ENCODE measurements at regions not wholly inside any gene's neighbourhood (a gene's known extent, or its start where the extent isn't known, plus 50 kb on each side); places are given as distances from the start of the nearest gene placed in this dataset.

DNA sequence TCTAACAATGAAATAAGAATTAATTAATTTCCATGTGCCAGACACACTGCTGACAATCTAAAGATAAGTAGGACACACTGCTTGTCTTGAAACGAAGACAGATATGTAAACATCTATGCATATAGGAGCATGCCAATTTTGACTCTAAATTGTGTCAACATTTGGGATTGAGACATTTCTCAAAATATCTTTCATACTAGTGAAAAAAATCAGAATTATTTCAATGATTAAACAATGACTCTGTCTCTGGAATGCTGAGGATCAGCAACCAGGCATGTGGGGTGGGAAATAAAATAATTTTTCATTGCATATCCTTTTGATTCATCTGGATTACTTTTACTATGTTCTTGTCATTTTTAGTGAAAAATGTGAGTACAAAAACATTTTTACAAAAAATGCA lies 262.6 kb upstream of the SYT4 start:
- TF ChIP-seq, protein P1, sequence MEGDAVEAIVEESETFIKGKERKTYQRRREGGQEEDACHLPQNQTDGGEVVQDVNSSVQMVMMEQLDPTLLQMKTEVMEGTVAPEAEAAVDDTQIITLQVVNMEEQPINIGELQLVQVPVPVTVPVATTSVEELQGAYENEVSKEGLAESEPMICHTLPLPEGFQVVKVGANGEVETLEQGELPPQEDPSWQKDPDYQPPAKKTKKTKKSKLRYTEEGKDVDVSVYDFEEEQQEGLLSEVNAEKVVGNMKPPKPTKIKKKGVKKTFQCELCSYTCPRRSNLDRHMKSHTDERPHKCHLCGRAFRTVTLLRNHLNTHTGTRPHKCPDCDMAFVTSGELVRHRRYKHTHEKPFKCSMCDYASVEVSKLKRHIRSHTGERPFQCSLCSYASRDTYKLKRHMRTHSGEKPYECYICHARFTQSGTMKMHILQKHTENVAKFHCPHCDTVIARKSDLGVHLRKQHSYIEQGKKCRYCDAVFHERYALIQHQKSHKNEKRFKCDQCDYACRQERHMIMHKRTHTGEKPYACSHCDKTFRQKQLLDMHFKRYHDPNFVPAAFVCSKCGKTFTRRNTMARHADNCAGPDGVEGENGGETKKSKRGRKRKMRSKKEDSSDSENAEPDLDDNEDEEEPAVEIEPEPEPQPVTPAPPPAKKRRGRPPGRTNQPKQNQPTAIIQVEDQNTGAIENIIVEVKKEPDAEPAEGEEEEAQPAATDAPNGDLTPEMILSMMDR (IDR thresholded peaks at IDR 0.05): no peak
- no peak for TF ChIP-seq POLR2A (IDR thresholded peaks at IDR 0.05)
